CD4-positive, alpha-beta memory T cell (primary cell): ENCODE measurements at regions not wholly inside any gene's neighbourhood (a gene's known extent, or its start where the extent isn't known, plus 50 kb on each side); places are given as distances from the start of the nearest gene placed in this dataset.
"Not testable (repeated sequence)": the region's sequence is repeated elsewhere in the genome, so short reads cannot be mapped to it uniquely, and the experiment has no call there.

ENCODE experiments used
- CTCF ChIA-PET: fragments of 350-600 bp; sonication (Branson Sonifier 250); formaldehyde crosslinking; loops from one replicate; lab custom pipeline; 2021; ENCODE audit warnings: inconsistent platforms; ENCODE audit not compliant: partially characterized antibody; lab: Charles Lee
- POLR2A ChIA-PET: fragments of 350-600 bp; sonication (Branson Sonifier 250); formaldehyde crosslinking; loops from one replicate; lab custom pipeline; 2021; ENCODE audit not compliant: partially characterized antibody; lab: Charles Lee
- DNase-seq, 5 donors: peaks; one replicate each; pipeline versions ENCODE4 v3.0.0 to v3.0.0-alpha.2; 2020 to 2022; ENCODE audit warnings: mixed read lengths in 1 of 5
- H3K27ac ChIP-seq: one replicate; pipeline ENCODE4 v1.7.0; 2013; ENCODE audit warnings: low read depth, low read length
- H3K27me3 ChIP-seq: 2 replicates; pipeline ENCODE4 v1.7.0; 2013; ENCODE audit warnings: mild to moderate bottlenecking, low read length, moderate library complexity; ENCODE audit not compliant: insufficient read depth
- H3K36me3 ChIP-seq: 2 replicates; pipeline ENCODE4 v1.7.0; 2013; ENCODE audit warnings: mild to moderate bottlenecking, low read length, moderate library complexity; ENCODE audit not compliant: insufficient read depth
- H3K4me1 ChIP-seq: 2 replicates; pipeline ENCODE4 v1.7.0; 2013; ENCODE audit warnings: mild to moderate bottlenecking, low read length, moderate library complexity; ENCODE audit not compliant: insufficient read depth
- H3K4me3 ChIP-seq, 2 donors: one replicate each; pipeline ENCODE4 v1.7.0; 2013; ENCODE audit warnings: low read length in 2 of 2, mild to moderate bottlenecking in 1 of 2
- H3K9me3 ChIP-seq, 2 donors: one replicate each; pipeline ENCODE4 v1.7.0; 2013; ENCODE audit warnings: low read length in 2 of 2, control low read depth in 1 of 2; ENCODE audit not compliant: control insufficient read depth in 1 of 2
- H3K27ac Mint-ChIP-seq, 7 donors: one replicate each; pipeline ENCODE4 v1.8.0; 2020 to 2021; ENCODE audit warnings: mixed read lengths in 7 of 7, mild to moderate bottlenecking in 6 of 7, inconsistent platforms in 3 of 7, moderate library complexity in 3 of 7
- H3K27me3 Mint-ChIP-seq, 2 donors: one replicate each; pipeline ENCODE4 v1.8.0; 2020 to 2021; ENCODE audit warnings: mixed read lengths in 2 of 2
- H3K36me3 Mint-ChIP-seq, 2 donors: one replicate each; pipeline ENCODE4 v1.8.0; 2020 to 2021; ENCODE audit warnings: mixed read lengths in 2 of 2, inconsistent platforms in 1 of 2, mild to moderate bottlenecking in 1 of 2
- H3K4me1 Mint-ChIP-seq, 4 donors: one replicate each; pipeline ENCODE4 v1.8.0; 2020 to 2021; ENCODE audit warnings: mixed read lengths in 4 of 4, mild to moderate bottlenecking in 1 of 4
- H3K4me3 Mint-ChIP-seq, 8 donors: one replicate each; pipeline ENCODE4 v1.8.0; 2020 to 2021; ENCODE audit warnings: mixed read lengths in 8 of 8, mild to moderate bottlenecking in 7 of 8, moderate library complexity in 6 of 8, inconsistent platforms in 3 of 8
- H3K9me3 Mint-ChIP-seq, 8 donors: one replicate each; pipeline ENCODE4 v1.8.0; 2020 to 2021; ENCODE audit warnings: mixed read lengths in 8 of 8, mild to moderate bottlenecking in 5 of 8, inconsistent platforms in 3 of 8, moderate library complexity in 1 of 8
- intact Hi-C: fragments of 100-400 bp; cut with micrococcal nuclease; formaldehyde crosslinking; loops from one replicate; pipeline ENCODE4 v1.15.1; 2023

- H3K9me3 ChIP-seq, result no peaks in the 10 kb centered on the region
- Mint-ChIP-seq H3K4me1 (no peaks in the 10 kb centered on the region), H3K9me3 (no peaks in the 10 kb centered on the region), H3K4me3 (no peak overlapping the region), H3K27me3 (no peaks in the 10 kb centered on the region), H3K27ac (no peak overlapping the region), H3K36me3 (no peaks in the 10 kb centered on the region)
- intact Hi-C loops, result no loop called here
- H3K4me3 ChIP-seq, result no peak overlapping the region
- H3K27ac ChIP-seq, result no peak overlapping the region
- ChIA-PET CTCF (no interaction called here), POLR2A (no interaction called here)
- DNase-seq, result no peak
- H3K27me3 ChIP-seq, result no peaks in the 10 kb centered on the region
- H3K36me3 ChIP-seq, result no peaks in the 10 kb centered on the region
- H3K4me1 ChIP-seq, result no peaks in the 10 kb centered on the region
Measured at GRCh38 chr6:113011801-113012200, 664.7 kb downstream of the RFPL4B start.

GRCh38 chr6:113015249-113015648, 668.1 kb downstream of the RFPL4B start:
- no peaks in the 10 kb centered on the region for H3K36me3 Mint-ChIP-seq
- H3K36me3 ChIP-seq, result no peaks in the 10 kb centered on the region
- intact Hi-C loops, result no loop called here
- H3K27me3 Mint-ChIP-seq, result no peaks in the 10 kb centered on the region
- no peak overlapping the region for H3K4me3 ChIP-seq
- no peak overlapping the region for H3K27ac Mint-ChIP-seq
- no peaks in the 10 kb centered on the region for H3K4me1 Mint-ChIP-seq
- ChIA-PET POLR2A (no interaction called here), CTCF (no interaction called here)
- no peak overlapping the region for H3K27ac ChIP-seq
- H3K4me3 Mint-ChIP-seq, result no peak overlapping the region
- no peaks in the 10 kb centered on the region for H3K4me1 ChIP-seq
- DNase-seq, result no peak
- peaks cover 0 to 4% (median 0%) of the 10 kb centered on the region in 8 donors for H3K9me3 Mint-ChIP-seq
- H3K9me3 ChIP-seq, result peaks cover 0 to 2% of the 10 kb centered on the region in 2 donors
- no peaks in the 10 kb centered on the region for H3K27me3 ChIP-seq

GRCh38 chr6:113017353-113017752, 670.2 kb downstream of the RFPL4B start:
- ChIA-PET POLR2A (no interaction called here), CTCF (no interaction called here)
- no peak for DNase-seq
- H3K9me3 Mint-ChIP-seq, result peaks cover 0 to 4% (median 0%) of the 10 kb centered on the region in 8 donors
- no peaks in the 10 kb centered on the region for H3K36me3 ChIP-seq
- H3K27me3 Mint-ChIP-seq, result no peaks in the 10 kb centered on the region
- H3K27ac Mint-ChIP-seq, result no peak overlapping the region
- intact Hi-C loops, result no loop called here
- H3K27ac ChIP-seq, result no peak overlapping the region
- H3K4me1 Mint-ChIP-seq, result no peaks in the 10 kb centered on the region
- peaks cover 0 to 2% of the 10 kb centered on the region in 2 donors for H3K9me3 ChIP-seq
- no peaks in the 10 kb centered on the region for H3K27me3 ChIP-seq
- no peak overlapping the region for H3K4me3 Mint-ChIP-seq
- H3K4me3 ChIP-seq, result no peak overlapping the region
- H3K36me3 Mint-ChIP-seq, result no peaks in the 10 kb centered on the region
- no peaks in the 10 kb centered on the region for H3K4me1 ChIP-seq

DNA sequence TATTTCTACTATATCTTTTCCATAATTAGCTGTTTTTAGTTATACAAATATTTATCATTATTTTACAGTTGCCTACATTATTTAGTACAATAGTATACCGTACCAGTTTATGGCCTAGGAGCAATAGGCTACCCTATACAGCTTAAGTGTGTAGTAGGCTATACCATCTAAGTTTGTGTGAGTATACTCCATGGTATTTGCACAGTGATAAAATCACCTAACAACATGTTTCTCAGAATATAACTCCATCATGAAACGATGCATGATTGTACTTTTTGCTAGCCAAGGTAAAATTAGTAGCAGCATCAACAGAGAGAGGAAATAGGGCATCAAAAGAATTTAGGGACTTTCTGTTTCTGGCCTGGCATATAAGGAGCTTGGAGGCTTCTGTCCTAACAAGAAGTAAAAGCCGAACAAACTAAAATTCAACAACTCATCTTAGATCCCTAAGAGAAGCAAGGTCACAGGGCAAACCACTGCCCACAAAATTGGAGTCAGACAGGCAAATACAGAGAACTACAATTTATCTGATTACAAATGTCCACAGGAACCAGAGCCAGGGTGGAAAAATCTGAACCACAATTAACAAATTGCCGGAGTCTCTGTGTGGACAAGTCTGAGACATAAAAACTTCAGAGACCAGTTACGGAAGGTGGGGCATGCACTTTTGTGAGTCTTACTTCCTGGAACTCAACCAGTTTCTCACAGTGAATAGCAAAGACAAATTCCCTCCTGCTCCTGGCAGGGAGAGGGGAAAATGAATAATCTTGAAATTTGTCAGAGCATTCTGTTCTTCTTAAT, 671.4 kb downstream of the RFPL4B start:
- Histone ChIP-seq H3K27ac (no peak overlapping the region), H3K9me3 (peaks cover 0 to 2% of the 10 kb centered on the region in 2 donors), H3K4me1 (no peaks in the 10 kb centered on the region), H3K27me3 (no peaks in the 10 kb centered on the region), H3K36me3 (no peaks in the 10 kb centered on the region), H3K4me3 (no peak overlapping the region)
- Mint-ChIP-seq H3K27ac (no peak overlapping the region), H3K4me3 (no peak overlapping the region), H3K4me1 (no peaks in the 10 kb centered on the region), H3K9me3 (peaks cover 0 to 4% (median 0%) of the 10 kb centered on the region in 8 donors), H3K27me3 (no peaks in the 10 kb centered on the region), H3K36me3 (no peaks in the 10 kb centered on the region)
- DNase-seq, result no peak
- ChIA-PET CTCF (no interaction called here), POLR2A (no interaction called here)
- intact Hi-C loops, result no loop called here

DNA sequence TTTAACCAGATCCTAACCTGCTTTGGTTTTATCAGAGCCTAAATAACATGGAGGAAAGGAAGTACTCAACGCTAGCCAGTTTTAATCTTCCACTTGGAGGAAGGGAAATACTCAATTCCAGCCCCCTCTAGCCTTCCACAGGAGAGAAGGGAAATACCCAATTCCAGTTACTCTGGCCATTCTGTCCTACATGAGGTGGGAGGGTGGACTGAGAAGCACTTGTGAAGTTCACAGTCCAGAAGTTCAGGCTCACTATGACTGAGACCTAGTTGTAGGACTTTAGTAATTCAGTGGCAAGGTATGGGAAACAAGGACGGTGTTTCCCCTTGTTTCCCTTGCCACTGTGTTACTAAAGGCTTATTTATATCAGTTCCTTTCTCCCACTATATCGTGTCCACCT, 672.0 kb downstream of the RFPL4B start:
- Mint-ChIP-seq H3K27ac (no peak overlapping the region), H3K27me3 (no peaks in the 10 kb centered on the region), H3K9me3 (peaks cover 0 to 4% (median 0%) of the 10 kb centered on the region in 8 donors), H3K4me1 (no peaks in the 10 kb centered on the region), H3K4me3 (no peak overlapping the region), H3K36me3 (no peaks in the 10 kb centered on the region)
- Histone ChIP-seq H3K4me3 (no peak overlapping the region), H3K27ac (no peak overlapping the region), H3K36me3 (no peaks in the 10 kb centered on the region), H3K27me3 (no peaks in the 10 kb centered on the region), H3K4me1 (no peaks in the 10 kb centered on the region), H3K9me3 (peaks cover 0 to 2% of the 10 kb centered on the region in 2 donors)
- POLR2A ChIA-PET, result no interaction called here
- intact Hi-C loops, result no loop called here
- CTCF ChIA-PET, result no interaction called here
- DNase-seq, result no peak

DNA sequence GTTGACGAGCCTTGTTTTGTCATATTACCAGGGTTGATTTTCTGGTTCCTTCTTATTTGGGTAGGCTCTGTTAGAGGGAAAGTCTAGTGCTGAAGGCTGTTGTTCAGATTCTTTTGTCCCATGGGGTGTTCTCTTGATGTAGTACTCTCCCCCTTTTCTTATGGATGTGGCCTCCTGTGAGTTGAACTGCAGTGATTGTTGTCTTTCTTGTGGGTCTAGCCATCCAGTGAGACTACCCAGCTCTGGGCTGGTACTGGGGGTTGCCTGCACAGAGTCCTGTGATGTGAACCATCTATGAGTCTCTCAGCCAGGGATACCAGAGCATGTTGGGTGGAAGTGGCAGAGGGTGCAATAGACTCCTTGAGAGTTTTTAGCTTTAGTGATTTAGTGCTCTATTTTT, 680.6 kb downstream of the RFPL4B start:
- Mint-ChIP-seq H3K27ac (no peak overlapping the region), H3K4me3 (no peak overlapping the region), H3K9me3 (peaks cover 0 to 8% (median 1%) of the 10 kb centered on the region in 8 donors), H3K27me3 (no peaks in the 10 kb centered on the region), H3K4me1 (no peaks in the 10 kb centered on the region), H3K36me3 (no peaks in the 10 kb centered on the region)
- no peaks in the 10 kb centered on the region for H3K9me3 ChIP-seq
- no peaks in the 10 kb centered on the region for H3K27me3 ChIP-seq
- POLR2A ChIA-PET, result no interaction called here
- H3K4me3 ChIP-seq, result no peak overlapping the region
- no peaks in the 10 kb centered on the region for H3K36me3 ChIP-seq
- CTCF ChIA-PET, result no interaction called here
- no peak for DNase-seq
- no peak overlapping the region for H3K27ac ChIP-seq
- intact Hi-C loops, result no loop called here
- H3K4me1 ChIP-seq, result no peaks in the 10 kb centered on the region

- H3K36me3 ChIP-seq, H3K9me3 Mint-ChIP-seq, H3K9me3 ChIP-seq, intact Hi-C loops, H3K4me1 ChIP-seq, H3K4me3 ChIP-seq, H3K27me3 ChIP-seq, H3K27ac ChIP-seq, CTCF ChIA-PET, H3K27ac Mint-ChIP-seq, H3K36me3 Mint-ChIP-seq, H3K4me1 Mint-ChIP-seq, H3K27me3 Mint-ChIP-seq, POLR2A ChIA-PET, DNase-seq, H3K4me3 Mint-ChIP-seq: not testable (repeated sequence)
Measured at GRCh38 chr6:113029161-113029560, 682.0 kb downstream of the RFPL4B start.
